GM23338 (cell line): ENCODE measurements at regions not wholly inside any gene's neighbourhood (a gene's known extent, or its start where the extent isn't known, plus 50 kb on each side); places are given as distances from the start of the nearest gene placed in this dataset.

ENCODE experiments used
- EZH2 ChIP-seq: fragments of 200-600 bp; sonication (generic); IDR thresholded peaks from one replicate; pipeline ENCODE4 v1.8.0; 2017; ENCODE audit warnings: antibody characterized with exemption, mild to moderate bottlenecking, low read depth; ENCODE audit not compliant: unreplicated experiment
- TF ChIP-seq, protein P1 (sequence below), 2 experiments: fragments of 200-600 bp in 1 of 2; sonication (generic) in 1 of 2; conservative IDR thresholded peaks; 2 replicates each; pipeline versions ENCODE4 v1.5.1 to v1.6.1; 2016 to 2017; ENCODE audit warnings: antibody characterized with exemption in 2 of 2, low read depth in 2 of 2, mild to moderate bottlenecking in 2 of 2, moderate library complexity in 1 of 2

- TF ChIP-seq, protein P1, sequence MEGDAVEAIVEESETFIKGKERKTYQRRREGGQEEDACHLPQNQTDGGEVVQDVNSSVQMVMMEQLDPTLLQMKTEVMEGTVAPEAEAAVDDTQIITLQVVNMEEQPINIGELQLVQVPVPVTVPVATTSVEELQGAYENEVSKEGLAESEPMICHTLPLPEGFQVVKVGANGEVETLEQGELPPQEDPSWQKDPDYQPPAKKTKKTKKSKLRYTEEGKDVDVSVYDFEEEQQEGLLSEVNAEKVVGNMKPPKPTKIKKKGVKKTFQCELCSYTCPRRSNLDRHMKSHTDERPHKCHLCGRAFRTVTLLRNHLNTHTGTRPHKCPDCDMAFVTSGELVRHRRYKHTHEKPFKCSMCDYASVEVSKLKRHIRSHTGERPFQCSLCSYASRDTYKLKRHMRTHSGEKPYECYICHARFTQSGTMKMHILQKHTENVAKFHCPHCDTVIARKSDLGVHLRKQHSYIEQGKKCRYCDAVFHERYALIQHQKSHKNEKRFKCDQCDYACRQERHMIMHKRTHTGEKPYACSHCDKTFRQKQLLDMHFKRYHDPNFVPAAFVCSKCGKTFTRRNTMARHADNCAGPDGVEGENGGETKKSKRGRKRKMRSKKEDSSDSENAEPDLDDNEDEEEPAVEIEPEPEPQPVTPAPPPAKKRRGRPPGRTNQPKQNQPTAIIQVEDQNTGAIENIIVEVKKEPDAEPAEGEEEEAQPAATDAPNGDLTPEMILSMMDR (conservative IDR thresholded peaks at IDR 0.05; ENCODE audit: low read depth in 2 of 2): no peak
- no peak for TF ChIP-seq EZH2
Measured at GRCh38 chr3:102141928-102142239, 292.6 kb downstream of the NFKBIZ start.
